ENCODE measurements at regions not wholly inside any gene's neighbourhood (a gene's known extent, or its start where the extent isn't known, plus 50 kb on each side); places are given as distances from the start of the nearest gene placed in this dataset.

GRCh38 chr10:131743190-131744151 lies 157.3 kb upstream of the PPP2R2D start:
- no peak overlapping the region for H3K4me3 ChIP-seq (ENCODE audit: low read depth, low read length)
- TF ChIP-seq CTCF (IDR thresholded peaks at IDR 0.05; ENCODE audit: borderline replicate concordance, insufficient read depth, low read depth, low read length) = no peak

- no peak overlapping the region for H3K4me3 ChIP-seq (ENCODE audit: low read depth, low read length)
- no peak for TF ChIP-seq CTCF (IDR thresholded peaks at IDR 0.05; ENCODE audit: borderline replicate concordance, insufficient read depth, low read depth, low read length)
Measured at GRCh38 chr10:131744346-131744745, 156.5 kb upstream of the PPP2R2D start.

- H3K4me3 ChIP-seq (ENCODE audit: low read depth, low read length) = no peak overlapping the region
- no peak for TF ChIP-seq CTCF (IDR thresholded peaks at IDR 0.05; ENCODE audit: borderline replicate concordance, insufficient read depth, low read depth, low read length)
Measured at GRCh38 chr10:131745591-131745990, 155.2 kb upstream of the PPP2R2D start.

- TF ChIP-seq CTCF (IDR thresholded peaks at IDR 0.05; ENCODE audit: borderline replicate concordance, insufficient read depth, low read depth, low read length) = no peak
- H3K4me3 ChIP-seq (ENCODE audit: low read depth, low read length) = no peak overlapping the region
Measured at GRCh38 chr10:131746241-131746711, 154.5 kb upstream of the PPP2R2D start.

GRCh38 chr10:131746785-131747184 lies 154.0 kb upstream of the PPP2R2D start:
- H3K4me3 ChIP-seq (ENCODE audit: low read depth, low read length) = no peak overlapping the region
- no peak for TF ChIP-seq CTCF (IDR thresholded peaks at IDR 0.05; ENCODE audit: borderline replicate concordance, insufficient read depth, low read depth, low read length)

- H3K4me3 ChIP-seq (ENCODE audit: low read depth, low read length) = no peak overlapping the region
- TF ChIP-seq CTCF (IDR thresholded peaks at IDR 0.05; ENCODE audit: borderline replicate concordance, insufficient read depth, low read depth, low read length) = no peak
Measured at GRCh38 chr10:131747251-131747650, 153.6 kb upstream of the PPP2R2D start.

GRCh38 chr10:131747791-131748190 lies 153.0 kb upstream of the PPP2R2D start:
- no peak for TF ChIP-seq CTCF (IDR thresholded peaks at IDR 0.05; ENCODE audit: borderline replicate concordance, insufficient read depth, low read depth, low read length)
- no peak overlapping the region for H3K4me3 ChIP-seq (ENCODE audit: low read depth, low read length)
